GM12865 (cell line): ENCODE measurements at regions not wholly inside any gene's neighbourhood (a gene's known extent, or its start where the extent isn't known, plus 50 kb on each side); places are given as distances from the start of the nearest gene placed in this dataset.
"Not testable (repeated sequence)": the region's sequence is repeated elsewhere in the genome, so short reads cannot be mapped to it uniquely, and the experiment has no call there.

Experiments
- DNase-seq: peaks from one replicate; pipeline ENCODE4 v3.0.0; 2010; ENCODE audit warnings: low read depth
- H3K4me3 ChIP-seq: 2 replicates; pipeline ENCODE4 v1.5.1; 2011; ENCODE audit warnings: mild to moderate bottlenecking, low read depth, low read length, control low read depth
- TF ChIP-seq, protein P1 (sequence below): IDR thresholded peaks from 2 replicates; pipeline ENCODE4 v1.5.1; 2011; ENCODE audit warnings: low read length, control low read depth, low read depth, inconsistent platforms; ENCODE audit not compliant: insufficient read depth; ENCODE audit errors: missing control alignments

DNA sequence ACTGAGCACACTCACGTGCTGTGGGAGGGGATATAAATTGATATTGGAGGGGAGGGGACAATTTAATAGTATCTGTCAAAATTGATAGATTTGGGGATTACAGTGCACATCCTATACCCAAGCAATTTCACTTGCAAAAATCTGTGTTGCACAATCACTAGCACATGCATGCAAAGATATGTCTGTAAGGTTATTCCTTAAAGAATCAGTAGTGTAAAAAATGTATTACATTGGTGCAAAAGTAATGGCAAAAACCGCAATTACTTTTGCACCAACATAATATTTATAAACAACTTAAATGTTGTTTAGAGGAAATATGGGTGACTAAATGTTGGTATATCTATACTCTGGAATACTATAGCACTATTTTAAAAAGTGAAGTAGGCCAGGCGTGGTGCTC lies 108.7 kb downstream of the LHX2 start:
- TF ChIP-seq, protein P1, sequence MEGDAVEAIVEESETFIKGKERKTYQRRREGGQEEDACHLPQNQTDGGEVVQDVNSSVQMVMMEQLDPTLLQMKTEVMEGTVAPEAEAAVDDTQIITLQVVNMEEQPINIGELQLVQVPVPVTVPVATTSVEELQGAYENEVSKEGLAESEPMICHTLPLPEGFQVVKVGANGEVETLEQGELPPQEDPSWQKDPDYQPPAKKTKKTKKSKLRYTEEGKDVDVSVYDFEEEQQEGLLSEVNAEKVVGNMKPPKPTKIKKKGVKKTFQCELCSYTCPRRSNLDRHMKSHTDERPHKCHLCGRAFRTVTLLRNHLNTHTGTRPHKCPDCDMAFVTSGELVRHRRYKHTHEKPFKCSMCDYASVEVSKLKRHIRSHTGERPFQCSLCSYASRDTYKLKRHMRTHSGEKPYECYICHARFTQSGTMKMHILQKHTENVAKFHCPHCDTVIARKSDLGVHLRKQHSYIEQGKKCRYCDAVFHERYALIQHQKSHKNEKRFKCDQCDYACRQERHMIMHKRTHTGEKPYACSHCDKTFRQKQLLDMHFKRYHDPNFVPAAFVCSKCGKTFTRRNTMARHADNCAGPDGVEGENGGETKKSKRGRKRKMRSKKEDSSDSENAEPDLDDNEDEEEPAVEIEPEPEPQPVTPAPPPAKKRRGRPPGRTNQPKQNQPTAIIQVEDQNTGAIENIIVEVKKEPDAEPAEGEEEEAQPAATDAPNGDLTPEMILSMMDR, result no peak
- no peak for DNase-seq
- H3K4me3 ChIP-seq, result no peak overlapping the region

DNA sequence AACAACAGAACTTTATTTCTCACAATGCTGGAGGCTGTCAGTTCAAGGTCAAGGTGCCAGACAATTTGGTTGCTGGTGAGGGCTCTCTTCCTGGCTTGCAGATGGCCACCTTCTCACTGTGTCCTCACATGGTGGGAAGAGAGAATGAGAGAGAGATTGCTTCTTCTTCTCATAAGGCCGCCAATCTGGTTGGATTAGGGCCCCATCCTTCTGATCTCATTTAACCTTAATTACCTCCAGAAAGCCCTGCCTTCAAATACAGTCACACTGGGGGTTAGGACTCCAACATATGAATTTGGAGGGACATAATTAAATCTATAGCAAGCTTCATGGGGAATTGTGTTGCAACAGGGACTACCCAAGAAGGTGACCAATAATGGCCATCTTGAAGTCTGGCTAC lies 110.2 kb downstream of the LHX2 start:
- TF ChIP-seq, protein P1, result no peak
- DNase-seq, result no peak
- no peak overlapping the region for H3K4me3 ChIP-seq

DNA sequence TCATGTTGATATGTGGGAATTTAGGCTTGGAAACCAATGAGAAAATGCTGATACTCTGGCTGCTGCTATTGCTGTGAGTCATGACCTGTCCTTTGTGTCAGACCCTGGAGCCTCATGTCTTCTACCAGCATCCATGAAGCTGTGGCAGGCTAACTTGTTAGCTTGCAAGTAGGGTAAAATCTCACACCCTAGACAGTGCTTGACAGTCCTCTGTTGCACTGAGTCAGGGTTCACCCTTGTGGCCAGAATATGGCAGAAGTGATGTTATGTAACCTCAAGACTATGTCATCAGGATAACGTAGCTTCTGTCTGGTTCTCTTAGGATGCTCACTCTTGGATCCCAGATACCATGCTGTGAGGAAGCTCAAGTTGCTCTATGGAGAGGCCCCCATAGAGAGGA lies 110.8 kb downstream of the LHX2 start:
- TF ChIP-seq, protein P1, result no peak
- H3K4me3 ChIP-seq, result no peak overlapping the region
- no peak for DNase-seq

DNA sequence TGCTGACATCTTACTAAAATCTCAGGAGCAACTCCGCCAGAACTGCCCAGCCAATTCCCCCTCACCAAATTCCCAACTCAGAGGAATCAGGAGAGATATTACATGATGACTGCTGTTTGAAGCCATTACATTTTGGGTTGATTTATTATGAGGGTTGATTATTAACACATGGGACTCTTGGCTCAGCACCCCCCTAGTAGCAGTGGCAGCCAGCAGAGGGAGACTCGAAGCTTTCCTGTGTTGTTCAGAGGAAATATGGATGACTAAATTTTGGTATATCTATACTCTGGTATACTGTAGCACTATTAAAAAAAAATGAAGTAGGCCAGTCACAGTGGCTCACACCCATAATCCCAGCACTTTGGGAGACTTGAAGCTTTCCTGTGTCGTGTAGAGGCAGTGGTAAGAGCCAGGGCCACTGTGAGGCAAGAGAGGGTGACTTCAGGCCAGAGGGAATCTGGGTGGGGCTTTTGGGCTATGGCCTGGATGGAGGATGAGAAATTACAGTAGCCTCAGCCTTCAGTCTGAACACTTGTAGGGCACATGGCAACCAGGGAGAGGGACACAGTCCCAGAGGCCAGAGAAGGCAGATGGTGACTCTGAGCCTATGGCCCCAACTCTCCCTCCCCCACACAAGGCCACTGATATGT lies 111.4 kb downstream of the LHX2 start:
- peak; percentile 54 for DNase-seq
- TF ChIP-seq, protein P1, result peak; percentile 52
- H3K4me3 ChIP-seq, result no peak overlapping the region

DNA sequence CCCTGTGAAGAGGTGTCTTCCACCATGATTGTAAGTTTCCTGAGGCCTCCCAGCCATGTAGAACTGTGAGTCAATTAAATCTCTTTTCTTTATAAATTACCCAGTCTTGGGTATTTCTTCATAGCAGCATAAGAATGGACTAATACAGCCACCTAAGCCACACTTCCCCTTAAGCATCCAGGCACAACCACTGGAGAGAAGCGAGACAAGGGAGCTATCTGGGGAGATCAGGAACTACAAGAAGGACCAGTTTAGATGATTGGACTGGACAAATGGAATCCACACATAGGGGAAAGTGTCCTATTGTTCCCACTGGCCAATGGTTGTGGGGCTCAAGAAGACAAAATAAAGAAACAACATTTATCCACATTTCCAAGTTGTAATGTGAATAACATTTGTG lies 112.1 kb downstream of the LHX2 start:
- not testable (repeated sequence) for H3K4me3 ChIP-seq, DNase-seq

DNA sequence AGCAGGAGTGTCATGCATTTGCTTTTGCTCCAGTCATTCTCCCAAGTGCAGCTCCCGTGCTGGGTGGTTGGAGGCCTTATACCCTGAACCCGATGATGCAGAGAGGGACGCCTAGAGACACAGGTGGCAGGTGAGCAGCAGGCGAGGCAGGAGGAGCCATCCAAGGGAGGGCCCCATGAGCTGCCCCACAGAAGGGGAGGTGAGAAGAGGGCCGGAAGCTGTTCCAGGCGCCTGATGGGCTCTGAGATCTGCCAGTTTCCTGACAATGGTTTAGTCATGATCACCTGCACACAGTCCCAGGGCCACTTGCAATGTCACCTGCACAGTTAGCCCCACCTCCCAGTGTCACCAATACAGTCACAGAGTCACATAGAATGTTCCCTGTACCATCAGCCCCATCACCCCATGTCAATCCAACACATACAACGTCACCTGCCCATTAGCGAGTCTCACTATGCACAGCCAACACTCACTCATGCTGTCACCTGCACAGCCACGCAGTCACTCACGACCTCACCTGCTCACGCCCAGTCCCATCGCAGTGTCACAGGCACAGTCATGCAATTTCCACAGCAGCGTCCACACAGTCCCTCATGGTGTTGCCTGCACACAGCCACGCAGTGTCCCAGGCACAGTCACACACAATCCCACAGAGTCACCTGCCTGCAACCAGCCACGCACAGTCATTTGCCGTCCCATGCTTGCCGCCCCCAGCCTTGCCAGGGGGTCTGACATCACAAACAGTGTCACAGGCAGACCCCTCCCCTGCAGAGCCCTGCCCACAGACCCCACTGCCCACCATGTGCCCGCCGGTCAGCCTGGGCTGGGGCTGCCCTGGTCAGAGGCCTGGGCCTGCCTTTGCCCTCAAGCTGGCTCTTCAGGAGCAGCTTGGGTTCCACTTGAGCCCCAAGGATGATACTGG lies 113.4 kb downstream of the LHX2 start:
- DNase-seq, result no peak
- H3K4me3 ChIP-seq, result no peak overlapping the region
- TF ChIP-seq, protein P1, result no peak

DNA sequence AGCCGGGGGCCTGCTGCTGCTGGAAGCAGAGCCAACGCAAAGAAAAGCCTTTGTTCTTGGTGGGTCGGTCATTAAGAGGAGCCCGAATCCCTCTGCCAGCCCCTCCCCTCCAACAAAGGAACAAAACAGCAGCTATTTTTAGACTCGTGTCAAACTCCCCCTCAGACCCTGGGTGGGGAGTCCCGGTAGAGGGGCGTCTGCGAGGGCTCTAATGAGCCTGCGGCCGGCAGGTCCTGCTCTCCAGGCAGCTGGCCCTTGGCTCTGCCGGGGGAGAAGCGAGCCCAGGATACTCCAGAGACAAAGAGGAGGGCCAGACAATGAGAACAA lies 114.0 kb downstream of the LHX2 start:
- H3K4me3 ChIP-seq, result no peak overlapping the region
- TF ChIP-seq, protein P1, result no peak
- DNase-seq, result no peak
